B cell (primary cell): ENCODE measurements at regions not wholly inside any gene's neighbourhood (a gene's known extent, or its start where the extent isn't known, plus 50 kb on each side); places are given as distances from the start of the nearest gene placed in this dataset.

Source experiments
- ATAC-seq: fragments of 200-7000 bp; cut with Tn5 transposase; one replicate; pipeline ENCODE4 v1.10.0; 2021; ENCODE audit warnings: low read depth, mild to moderate bottlenecking, moderate number of reproducible peaks, moderate library complexity
- CTCF ChIA-PET: fragments of 350-600 bp; sonication (Branson Sonifier 250); formaldehyde crosslinking; loops from one replicate; lab custom pipeline; 2021; ENCODE audit warnings: antibody characterized with exemption, inconsistent platforms; lab: Charles Lee
- POLR2A ChIA-PET: fragments of 350-600 bp; sonication (Branson Sonifier 250); formaldehyde crosslinking; loops from one replicate; lab custom pipeline; 2021; ENCODE audit warnings: antibody characterized with exemption; lab: Charles Lee
- DNase-seq: peaks from one replicate; pipeline ENCODE4 v3.0.0; 2013
- H2AFZ ChIP-seq: 2 replicates; pipeline ENCODE4 v1.6.1; 2012; ENCODE audit warnings: mild to moderate bottlenecking, low read depth, low read length; ENCODE audit not compliant: insufficient read depth, poor library complexity, severe bottlenecking
- H3K27ac ChIP-seq, 2 donors: 1 replicate in 1 of 2; 2 replicates in 1 of 2; pipeline ENCODE4 v1.5.1; 2012 to 2013; ENCODE audit warnings: low read length in 2 of 2, mild to moderate bottlenecking in 2 of 2, moderate library complexity in 1 of 2
- H3K27me3 ChIP-seq, 4 experiments: fragments of 200-600 bp in 1 of 4; sonication (generic) in 1 of 4; replicated peaks in 1 of 4; 1 replicate in 2 of 4; 2 replicates in 2 of 4; pipeline versions ENCODE4 v1.6.1 to v1.7.0; 2013 to 2016; ENCODE audit warnings: low read length in 3 of 4, mild to moderate bottlenecking in 2 of 4, mixed read lengths in 1 of 4, moderate library complexity in 1 of 4; ENCODE audit not compliant: insufficient read depth in 4 of 4, control insufficient read depth in 3 of 4; ENCODE audit errors: control extremely low read depth in 1 of 4
- H3K36me3 ChIP-seq, 2 experiments: replicated peaks in 1 of 2; 1 replicate in 1 of 2; 2 replicates in 1 of 2; pipeline versions ENCODE4 v1.6.1 to v1.7.1; 2013; ENCODE audit warnings: low read length in 1 of 2; ENCODE audit not compliant: insufficient read depth in 2 of 2, control insufficient read depth in 1 of 2; ENCODE audit errors: control extremely low read depth in 1 of 2, extremely low read depth in 1 of 2
- H3K4me1 ChIP-seq, 2 donors: fragments of 200-600 bp in 1 of 2; sonication (generic) in 1 of 2; 1 replicate in 1 of 2; 2 replicates in 1 of 2; pipeline versions ENCODE4 v1.5.1 to v1.6.1; 2013 to 2017; ENCODE audit warnings: low read length in 2 of 2; ENCODE audit not compliant: control insufficient read depth in 2 of 2, insufficient read depth in 2 of 2
- H3K4me2 ChIP-seq: replicated peaks from 2 replicates; pipeline ENCODE3; 2012; ENCODE audit warnings: mild to moderate bottlenecking, low read depth, low read length; ENCODE audit not compliant: poor library complexity, severe bottlenecking
- H3K4me3 ChIP-seq, 5 experiments: fragments of 200-600 bp in 1 of 5; sonication (generic) in 1 of 5; 1 replicate in 3 of 5; 2 replicates in 2 of 5; pipeline versions ENCODE4 v1.5.1 to v1.7.0; 2011 to 2016; ENCODE audit warnings: low read length in 4 of 5, mild to moderate bottlenecking in 4 of 5, low read depth in 2 of 5, control low read depth in 1 of 5, moderate library complexity in 1 of 5; ENCODE audit not compliant: insufficient read depth in 1 of 5; ENCODE audit errors: control extremely low read depth in 1 of 5, extremely low read depth in 1 of 5
- H3K79me2 ChIP-seq: fragments of 200-600 bp; sonication (generic); one replicate; pipeline ENCODE4 v1.6.0; 2016; ENCODE audit warnings: low read length; ENCODE audit not compliant: control insufficient read depth, insufficient read depth
- H3K9ac ChIP-seq: fragments of 200-600 bp; sonication (generic); 2 replicates; pipeline ENCODE4 v1.6.1; 2017; ENCODE audit warnings: mild to moderate bottlenecking, low read length, moderate library complexity
- H3K9me3 ChIP-seq, 3 donors: one replicate each; pipeline versions ENCODE4 v1.6.1 to v1.7.1; 2013; ENCODE audit warnings: low read length in 2 of 3; ENCODE audit not compliant: control insufficient read depth in 2 of 3, insufficient read depth in 1 of 3; ENCODE audit errors: control extremely low read depth in 1 of 3
- H4K20me1 ChIP-seq: 2 replicates; pipeline ENCODE4 v1.6.0; 2012; ENCODE audit warnings: mild to moderate bottlenecking, low read length; ENCODE audit not compliant: insufficient read depth, control insufficient read depth, poor library complexity, severe bottlenecking
- H3K27ac Mint-ChIP-seq: one replicate; pipeline ENCODE4 v1.8.0; 2021; ENCODE audit warnings: mixed read lengths
- H3K27me3 Mint-ChIP-seq: one replicate; pipeline ENCODE4 v1.8.0; 2021; ENCODE audit warnings: mixed read lengths
- H3K4me1 Mint-ChIP-seq: one replicate; pipeline ENCODE4 v1.8.0; 2021; ENCODE audit warnings: mixed read lengths
- H3K4me3 Mint-ChIP-seq: one replicate; pipeline ENCODE4 v1.8.0; 2021; ENCODE audit warnings: mixed read lengths
- H3K9me3 Mint-ChIP-seq: one replicate; pipeline ENCODE4 v1.8.0; 2022; ENCODE audit warnings: mixed read lengths; ENCODE audit not compliant: insufficient read depth
- EZH2 ChIP-seq: IDR thresholded peaks from 2 replicates; pipeline ENCODE4 v1.6.1; 2012; ENCODE audit warnings: borderline replicate concordance, low read depth, mild to moderate bottlenecking, moderate library complexity, low read length; ENCODE audit not compliant: insufficient read depth, poor library complexity, severe bottlenecking
- WGBS: methylation state at CpG from one replicate; pipeline ENCODE4 v1.1.5; 2013; ENCODE audit warnings: missing lambda C conversion rate; ENCODE audit not compliant: insufficient coverage; 5-methylcytosine and 5-hydroxymethylcytosine counted together
- intact Hi-C: fragments of 100-400 bp; cut with micrococcal nuclease; formaldehyde crosslinking; loops from one replicate; pipeline ENCODE4 v1.10.0; 2022
- TF ChIP-seq, protein P1 (sequence below): fragments of 200-600 bp; IDR thresholded peaks from one replicate; pipeline ENCODE4 v1.8.0; 2022; ENCODE audit warnings: antibody characterized with exemption, mild to moderate bottlenecking

DNA sequence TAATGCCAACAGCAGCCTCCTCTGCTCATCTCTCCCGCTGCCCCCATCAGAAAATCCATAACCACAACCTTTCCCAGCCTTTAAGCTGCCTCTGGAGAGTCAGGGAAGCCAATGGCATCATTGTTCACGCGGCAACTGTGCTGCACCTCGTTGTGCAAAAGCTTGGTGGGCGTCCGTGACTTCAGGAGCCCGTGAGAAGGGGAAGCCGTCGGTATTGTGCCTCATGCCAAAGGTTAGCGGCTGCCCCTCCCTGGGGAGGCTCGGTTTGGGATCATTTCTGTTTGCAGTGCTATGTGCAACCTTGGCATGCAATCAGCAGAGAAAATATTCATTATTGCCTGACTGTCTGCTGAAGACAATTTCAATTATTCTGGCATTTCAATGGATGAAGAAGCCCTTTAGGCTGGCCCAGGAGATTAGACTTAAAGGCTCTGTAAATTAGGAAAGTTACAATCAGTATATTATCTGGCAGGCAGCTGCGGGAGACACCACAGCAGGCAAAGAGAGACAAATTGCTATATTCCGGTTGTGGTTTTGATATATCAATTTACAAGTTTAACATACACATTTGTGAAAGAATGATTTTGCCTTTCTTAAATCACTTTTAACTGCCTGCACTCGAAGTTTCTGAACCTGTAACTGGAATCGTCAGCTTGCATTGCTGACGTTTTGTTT lies 244.5 kb downstream of the GATA3 start:
- DNase-seq (no peak), ATAC-seq (no peak)
- intact Hi-C loops, result no loop called here
- Histone ChIP-seq H3K9ac (no peak overlapping the region), H3K27ac (no peak overlapping the region), H3K36me3 (no peaks in the 10 kb centered on the region), H3K4me2 (no peak overlapping the region), H3K79me2 (no peaks in the 10 kb centered on the region), H2AFZ (no peak overlapping the region), H3K9me3 (peaks cover 0 to 3% (median 0%) of the 10 kb centered on the region in 3 donors), H3K4me3 (no peak overlapping the region), H4K20me1 (no peaks in the 10 kb centered on the region), H3K4me1 (no peaks in the 10 kb centered on the region), H3K27me3 (peaks cover 0 to 3% (median 0%) of the 10 kb centered on the region in 4 experiments)
- WGBS, result 76% methylated on average over 8 of the region's 16 CpGs
- ChIA-PET CTCF (no interaction called here), POLR2A (no interaction called here)
- H3K27me3 Mint-ChIP-seq, result peaks cover 6% of the 10 kb centered on the region
- no peaks in the 10 kb centered on the region for H3K9me3 Mint-ChIP-seq
- no peak overlapping the region for H3K27ac Mint-ChIP-seq
- H3K4me3 Mint-ChIP-seq, result no peak overlapping the region
- TF ChIP-seq EZH2, result no peak
- TF ChIP-seq, protein P1, sequence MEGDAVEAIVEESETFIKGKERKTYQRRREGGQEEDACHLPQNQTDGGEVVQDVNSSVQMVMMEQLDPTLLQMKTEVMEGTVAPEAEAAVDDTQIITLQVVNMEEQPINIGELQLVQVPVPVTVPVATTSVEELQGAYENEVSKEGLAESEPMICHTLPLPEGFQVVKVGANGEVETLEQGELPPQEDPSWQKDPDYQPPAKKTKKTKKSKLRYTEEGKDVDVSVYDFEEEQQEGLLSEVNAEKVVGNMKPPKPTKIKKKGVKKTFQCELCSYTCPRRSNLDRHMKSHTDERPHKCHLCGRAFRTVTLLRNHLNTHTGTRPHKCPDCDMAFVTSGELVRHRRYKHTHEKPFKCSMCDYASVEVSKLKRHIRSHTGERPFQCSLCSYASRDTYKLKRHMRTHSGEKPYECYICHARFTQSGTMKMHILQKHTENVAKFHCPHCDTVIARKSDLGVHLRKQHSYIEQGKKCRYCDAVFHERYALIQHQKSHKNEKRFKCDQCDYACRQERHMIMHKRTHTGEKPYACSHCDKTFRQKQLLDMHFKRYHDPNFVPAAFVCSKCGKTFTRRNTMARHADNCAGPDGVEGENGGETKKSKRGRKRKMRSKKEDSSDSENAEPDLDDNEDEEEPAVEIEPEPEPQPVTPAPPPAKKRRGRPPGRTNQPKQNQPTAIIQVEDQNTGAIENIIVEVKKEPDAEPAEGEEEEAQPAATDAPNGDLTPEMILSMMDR, result no peak
- H3K4me1 Mint-ChIP-seq, result no peaks in the 10 kb centered on the region

DNA sequence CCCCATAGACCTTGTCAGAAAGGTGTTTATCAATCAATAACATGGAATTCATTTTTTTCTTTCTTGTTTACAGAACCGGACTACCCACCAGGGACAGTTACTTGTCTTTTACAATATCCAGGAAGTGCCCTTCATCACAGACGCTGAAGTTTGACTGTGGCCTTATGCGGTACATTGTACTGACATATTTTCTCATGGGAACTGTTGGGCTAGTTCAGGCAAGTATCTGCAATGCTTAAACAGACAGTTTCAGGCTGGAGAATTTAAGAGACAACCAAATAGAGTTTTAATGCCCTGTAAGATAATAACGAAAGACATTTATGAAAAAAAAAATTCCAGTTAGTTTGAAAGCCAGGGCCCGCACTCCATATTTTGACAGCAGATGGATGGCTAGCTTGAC lies 246.4 kb downstream of the GATA3 start:
- no peak overlapping the region for H3K9ac ChIP-seq
- no peaks in the 10 kb centered on the region for H3K9me3 Mint-ChIP-seq
- TF ChIP-seq, protein P1, result no peak
- no peak for TF ChIP-seq EZH2
- no peak overlapping the region for H3K4me2 ChIP-seq
- H3K27ac Mint-ChIP-seq, result no peak overlapping the region
- no peaks in the 10 kb centered on the region for H4K20me1 ChIP-seq
- no peaks in the 10 kb centered on the region for H3K4me1 ChIP-seq
- intact Hi-C loops, result no loop called here
- CTCF ChIA-PET, result interaction anchor here (0.7 kb wide), 1 partner anchor 248 kb away, joined by 3 read pairs; no protein-coding TSS in a partner anchor
- H3K36me3 ChIP-seq, result no peaks in the 10 kb centered on the region
- ATAC-seq, result no peak
- H3K4me1 Mint-ChIP-seq, result no peaks in the 10 kb centered on the region
- no peak overlapping the region for H3K4me3 Mint-ChIP-seq
- H3K27me3 Mint-ChIP-seq, result peaks cover under 1% of the 10 kb centered on the region
- POLR2A ChIA-PET, result no interaction called here
- H3K4me3 ChIP-seq, result no peak overlapping the region
- DNase-seq, result no peak
- peaks cover 0 to 3% (median 0%) of the 10 kb centered on the region in 4 experiments for H3K27me3 ChIP-seq
- H3K9me3 ChIP-seq, result peaks cover 0 to 3% (median 0%) of the 10 kb centered on the region in 3 donors
- H2AFZ ChIP-seq, result no peak overlapping the region
- 88% methylated on average over 5 of the region's 5 CpGs for WGBS
- no peaks in the 10 kb centered on the region for H3K79me2 ChIP-seq
- H3K27ac ChIP-seq, result no peak overlapping the region
